Mesodermal cell (in vitro differentiated cells): ENCODE measurements at regions not wholly inside any gene's neighbourhood (a gene's known extent, or its start where the extent isn't known, plus 50 kb on each side); places are given as distances from the start of the nearest gene placed in this dataset.

Experiments
- H3K27ac ChIP-seq: 2 replicates; pipeline ENCODE4 v1.7.0; 2013; ENCODE audit warnings: mild to moderate bottlenecking, low read depth, low read length, moderate library complexity; ENCODE audit not compliant: severe bottlenecking
- H3K36me3 ChIP-seq: 2 replicates; pipeline ENCODE4 v1.7.1; 2013; ENCODE audit warnings: mild to moderate bottlenecking, low read length, moderate library complexity; ENCODE audit not compliant: control insufficient read depth, insufficient read depth
- H3K4me1 ChIP-seq: one replicate; pipeline ENCODE4 v1.7.1; 2013; ENCODE audit warnings: mild to moderate bottlenecking, low read length; ENCODE audit not compliant: insufficient read depth, control insufficient read depth, poor library complexity, severe bottlenecking
- H3K4me3 ChIP-seq: 2 replicates; pipeline ENCODE4 v1.7.0; 2013; ENCODE audit warnings: low read length, control low read depth, mild to moderate bottlenecking; ENCODE audit not compliant: insufficient read depth, poor library complexity, severe bottlenecking; ENCODE audit errors: extremely low read depth
- H3K9me3 ChIP-seq: 2 replicates; pipeline ENCODE4 v1.7.1; 2013; ENCODE audit warnings: mild to moderate bottlenecking, low read length, moderate library complexity; ENCODE audit not compliant: control insufficient read depth
- WGBS, 2 experiments: methylation state at CpG; one replicate each; pipeline ENCODE4 v1.1.5; 2013; ENCODE audit warnings: missing lambda C conversion rate in 2 of 2; ENCODE audit not compliant: insufficient coverage in 2 of 2; 5-methylcytosine and 5-hydroxymethylcytosine counted together

DNA sequence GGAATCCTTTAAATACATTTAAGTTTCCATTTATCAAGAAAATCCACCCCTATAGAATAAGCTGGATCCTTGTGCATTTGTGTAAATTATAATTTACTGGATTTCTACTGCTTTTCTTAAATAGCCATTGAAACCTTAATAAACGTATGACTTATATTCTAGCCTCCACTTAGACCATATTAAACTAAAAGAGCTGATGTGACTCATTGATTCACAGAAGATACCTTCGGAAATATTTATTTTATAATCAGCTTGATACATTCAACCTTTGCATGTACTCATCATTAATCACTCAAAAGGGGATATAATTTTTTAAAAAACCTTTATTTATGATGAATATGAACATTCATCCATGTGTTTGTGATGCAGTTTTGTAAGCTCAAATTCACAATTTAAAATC is 136.3 kb downstream of the SPRY2 start:
- Histone ChIP-seq H3K27ac (no peak overlapping the region), H3K9me3 (no peaks in the 10 kb centered on the region), H3K4me3 (no peak overlapping the region), H3K4me1 (no peaks in the 10 kb centered on the region), H3K36me3 (no peaks in the 10 kb centered on the region)
- no CpG with 5 or more reads among the region's 2 CpGs for WGBS, 2 experiments

DNA sequence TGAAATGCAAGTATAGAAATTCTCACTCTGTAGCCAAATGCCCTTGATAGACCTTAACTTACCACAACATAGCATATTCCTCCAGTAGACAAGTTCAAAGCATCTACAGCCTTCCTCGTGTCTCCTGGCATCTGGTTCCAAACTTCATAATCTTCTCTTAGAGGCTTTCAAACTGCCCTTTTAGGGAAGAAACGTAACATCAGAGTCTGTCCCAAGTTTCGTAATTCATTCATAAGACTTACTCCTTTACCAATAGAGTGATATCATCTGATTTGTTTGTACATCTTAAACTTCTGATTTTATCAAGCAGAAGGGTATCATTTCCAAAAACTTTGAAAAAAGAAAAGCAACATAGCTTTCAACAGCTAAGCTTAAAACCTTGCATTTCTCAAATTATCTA is 137.4 kb downstream of the SPRY2 start:
- Histone ChIP-seq H3K4me1 (peaks cover 1% of the 10 kb centered on the region), H3K27ac (no peak overlapping the region), H3K9me3 (no peaks in the 10 kb centered on the region), H3K36me3 (no peaks in the 10 kb centered on the region), H3K4me3 (no peak overlapping the region)
- 82 to 100% methylated on average over 1 of the region's 3 CpGs for WGBS, 2 experiments

GRCh38 chr13:80201694-80202468 is 139.0 kb downstream of the SPRY2 start:
- H3K4me3 ChIP-seq = no peak overlapping the region
- 88% methylated on average over 6 of the region's 6 CpGs for WGBS, 2 experiments

GRCh38 chr13:80199585-80200292 is 141.2 kb downstream of the SPRY2 start:
- peaks cover 28% of the 10 kb centered on the region for H3K4me1 ChIP-seq
- WGBS, 2 experiments = 100% methylated on average over 1 of the region's 3 CpGs; no CpG with 5 or more reads in 1 of the 2 experiments
- H3K27ac ChIP-seq = no peak overlapping the region
- H3K36me3 ChIP-seq = no peaks in the 10 kb centered on the region
- no peak overlapping the region for H3K4me3 ChIP-seq
- no peaks in the 10 kb centered on the region for H3K9me3 ChIP-seq

More at GRCh38 chr13:80201694-80202468, 139.0 kb downstream of the SPRY2 start:
- peaks cover 14% of the 10 kb centered on the region for H3K4me1 ChIP-seq
- no peaks in the 10 kb centered on the region for H3K9me3 ChIP-seq
- no peaks in the 10 kb centered on the region for H3K36me3 ChIP-seq
- no peak overlapping the region for H3K27ac ChIP-seq

DNA sequence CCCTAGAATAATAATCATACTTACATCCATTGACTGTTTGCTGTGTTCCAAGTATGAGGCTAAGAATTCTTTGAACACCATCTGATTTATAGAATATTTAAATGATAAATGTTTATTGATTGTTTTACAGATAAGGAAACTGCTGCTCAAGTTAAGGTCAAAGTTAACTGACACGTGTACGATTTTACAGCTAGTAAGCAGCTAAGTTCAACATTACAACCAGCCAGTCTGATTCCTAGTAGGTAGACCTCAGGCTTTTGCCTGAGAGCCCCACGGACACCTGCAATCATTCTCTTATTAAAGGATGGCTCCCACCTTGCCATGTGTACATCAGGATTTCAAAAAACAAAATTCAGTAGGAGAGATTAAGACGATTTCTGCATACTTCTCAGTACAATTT is 141.9 kb downstream of the SPRY2 start:
- no peaks in the 10 kb centered on the region for H3K9me3 ChIP-seq
- H3K27ac ChIP-seq = no peak overlapping the region
- H3K4me3 ChIP-seq = no peak overlapping the region
- 90 to 91% methylated on average over 2 to 3 of the region's 4 CpGs for WGBS, 2 experiments
- peaks cover 29% of the 10 kb centered on the region for H3K4me1 ChIP-seq
- no peaks in the 10 kb centered on the region for H3K36me3 ChIP-seq

GRCh38 chr13:80196756-80197155 is 144.2 kb downstream of the SPRY2 start:
- peaks cover 29% of the 10 kb centered on the region for H3K4me1 ChIP-seq
- no peak overlapping the region for H3K4me3 ChIP-seq
- H3K27ac ChIP-seq = peak overlapping the region; percentile 67
- no peaks in the 10 kb centered on the region for H3K9me3 ChIP-seq
- 60 to 83% methylated on average over 1 of the region's 2 CpGs for WGBS, 2 experiments
- no peaks in the 10 kb centered on the region for H3K36me3 ChIP-seq

DNA sequence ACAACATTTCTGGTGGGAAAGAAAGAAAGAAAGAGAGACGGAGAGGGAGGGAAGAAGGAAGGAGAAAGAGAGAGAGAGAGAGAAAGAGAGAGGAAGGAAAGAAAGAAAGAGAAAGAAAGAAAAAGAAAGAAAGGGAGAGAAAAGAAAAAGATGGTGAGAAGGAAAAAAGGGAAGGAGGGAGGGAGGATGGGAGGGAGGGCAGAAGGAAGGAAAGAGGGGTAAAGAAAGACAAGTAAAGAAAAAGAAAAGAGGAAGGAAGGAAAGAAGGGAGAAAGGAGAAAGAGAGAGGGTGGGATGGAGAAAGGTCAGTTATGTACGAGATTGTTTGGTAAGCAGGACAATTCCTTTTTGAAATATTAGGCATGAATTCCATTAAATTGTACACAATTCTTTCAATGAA is 145.3 kb downstream of the SPRY2 start:
- WGBS, 2 experiments = 92 to 94% methylated on average over 1 of the region's 2 CpGs
- Histone ChIP-seq H3K4me1 (peaks cover 29% of the 10 kb centered on the region), H3K36me3 (no peaks in the 10 kb centered on the region), H3K4me3 (no peak overlapping the region), H3K9me3 (no peaks in the 10 kb centered on the region), H3K27ac (no peak overlapping the region)

DNA sequence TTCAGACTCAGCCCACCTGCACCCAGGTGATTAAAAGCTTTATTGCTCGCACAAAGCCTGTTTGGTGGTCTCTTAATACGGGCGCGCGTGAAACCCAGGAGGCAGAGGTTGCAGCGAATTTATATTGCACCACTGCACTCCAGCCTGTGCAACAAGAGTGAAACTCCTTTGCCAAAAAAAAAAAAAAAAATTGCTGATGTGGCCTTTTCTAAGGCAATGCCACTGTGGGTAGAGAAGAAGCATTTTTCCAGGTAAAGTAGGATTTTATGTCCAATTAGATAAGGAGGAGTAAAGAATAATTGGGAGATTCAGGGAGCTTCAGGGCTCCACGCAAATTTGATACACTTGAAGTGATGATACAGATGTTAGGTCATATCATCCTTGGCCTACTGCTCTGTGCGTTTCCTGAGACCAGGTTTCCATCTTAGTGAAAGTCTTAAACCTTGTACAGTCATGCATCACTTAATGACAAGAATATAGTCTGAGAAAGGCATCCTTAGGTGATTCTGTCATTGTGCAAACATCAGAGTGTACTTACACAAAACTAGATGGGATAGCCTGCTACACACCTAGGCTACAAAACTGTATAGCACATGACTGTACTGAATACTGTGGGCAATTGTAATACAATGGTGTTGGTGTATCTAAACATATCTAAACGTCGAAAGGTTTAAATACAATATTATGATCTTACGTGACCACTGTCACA is 150.9 kb downstream of the SPRY2 start:
- WGBS, 2 experiments = 92 to 93% methylated on average over 3 to 9 of the region's 11 CpGs
- Histone ChIP-seq H3K4me1 (peaks cover 4% of the 10 kb centered on the region), H3K27ac (no peak overlapping the region), H3K4me3 (no peak overlapping the region), H3K9me3 (no peaks in the 10 kb centered on the region), H3K36me3 (no peaks in the 10 kb centered on the region)

- Histone ChIP-seq H3K9me3 (no peaks in the 10 kb centered on the region), H3K27ac (no peak overlapping the region), H3K36me3 (no peaks in the 10 kb centered on the region), H3K4me1 (peaks cover 2% of the 10 kb centered on the region), H3K4me3 (no peak overlapping the region)
- 72 to 75% methylated on average over 7 to 8 of the region's 8 CpGs for WGBS, 2 experiments
These were observed 160.1 kb downstream of the SPRY2 start for GRCh38 chr13:80180740-80181355.

- no peak overlapping the region for H3K4me3 ChIP-seq
- 80 to 92% methylated on average over 2 of the region's 3 CpGs for WGBS, 2 experiments
These were observed 163.6 kb downstream of the SPRY2 start for GRCh38 chr13:80177327-80177726.

More at GRCh38 chr13:80177327-80177726, 163.6 kb downstream of the SPRY2 start:
- peaks cover 5% of the 10 kb centered on the region for H3K9me3 ChIP-seq
- no peak overlapping the region for H3K27ac ChIP-seq
- H3K4me1 ChIP-seq = peaks cover 2% of the 10 kb centered on the region
- H3K36me3 ChIP-seq = no peaks in the 10 kb centered on the region
